Trophoblast cell (in vitro differentiated cells and primary cell): ENCODE measurements at regions not wholly inside any gene's neighbourhood (a gene's known extent, or its start where the extent isn't known, plus 50 kb on each side); places are given as distances from the start of the nearest gene placed in this dataset.
A peak's percentile ranks its signal among the peaks of the same experiment; 100 is the strongest.

Source experiments
- DNase-seq, 2 donors: peaks; one replicate each; pipeline ENCODE4 v3.0.0-alpha.2; 2016
- H2AFZ ChIP-seq: 2 replicates; pipeline ENCODE4 v1.6.1; 2013; ENCODE audit warnings: low read length, moderate library complexity, mild to moderate bottlenecking; ENCODE audit not compliant: insufficient read depth, poor library complexity
- H2AK5ac ChIP-seq: 2 replicates; pipeline ENCODE4 v1.6.1; 2013; ENCODE audit warnings: mild to moderate bottlenecking, low read length
- H2BK120ac ChIP-seq: 2 replicates; pipeline ENCODE4 v1.6.1; 2013; ENCODE audit warnings: low read length, mild to moderate bottlenecking, moderate library complexity; ENCODE audit not compliant: insufficient read depth, poor library complexity
- H2BK12ac ChIP-seq: 2 replicates; pipeline ENCODE4 v1.6.1; 2013; ENCODE audit warnings: mild to moderate bottlenecking, low read length, moderate library complexity
- H2BK5ac ChIP-seq: 2 replicates; pipeline ENCODE4 v1.6.1; 2013; ENCODE audit warnings: low read length, low read depth, moderate library complexity, mild to moderate bottlenecking; ENCODE audit not compliant: poor library complexity
- H3K14ac ChIP-seq: 2 replicates; pipeline ENCODE4 v1.6.1; 2013; ENCODE audit warnings: mild to moderate bottlenecking, low read length
- H3K18ac ChIP-seq: 2 replicates; pipeline ENCODE4 v1.6.1; 2013; ENCODE audit warnings: mild to moderate bottlenecking, low read length
- H3K23ac ChIP-seq: 2 replicates; pipeline ENCODE4 v1.6.1; 2013; ENCODE audit warnings: low read length
- H3K27ac ChIP-seq: 2 replicates; pipeline ENCODE4 v1.5.1; 2013; ENCODE audit warnings: low read depth, mild to moderate bottlenecking, inconsistent platforms, low read length, moderate library complexity
- H3K27me3 ChIP-seq: 2 replicates; pipeline ENCODE4 v1.6.1; 2013; ENCODE audit warnings: inconsistent platforms, mild to moderate bottlenecking, low read length, moderate library complexity; ENCODE audit not compliant: insufficient read depth
- H3K36me3 ChIP-seq, 2 experiments: 1 replicate in 1 of 2; 2 replicates in 1 of 2; pipeline ENCODE4 v1.6.1; 2013; ENCODE audit warnings: low read length in 2 of 2, mild to moderate bottlenecking in 2 of 2, moderate library complexity in 1 of 2; ENCODE audit not compliant: insufficient read depth in 2 of 2, control insufficient read depth in 1 of 2
- H3K4ac ChIP-seq: 2 replicates; pipeline ENCODE4 v1.6.1; 2013; ENCODE audit warnings: low read depth, mild to moderate bottlenecking, low read length, moderate library complexity
- H3K4me1 ChIP-seq, 2 experiments: 1 replicate in 1 of 2; 2 replicates in 1 of 2; pipeline ENCODE4 v1.6.1; 2013; ENCODE audit warnings: low read length in 2 of 2, mild to moderate bottlenecking in 2 of 2, moderate library complexity in 1 of 2; ENCODE audit not compliant: insufficient read depth in 2 of 2, control insufficient read depth in 1 of 2
- H3K4me2 ChIP-seq: 2 replicates; pipeline ENCODE4 v1.6.1; 2013; ENCODE audit warnings: inconsistent platforms, mild to moderate bottlenecking, low read length, moderate library complexity
- H3K4me3 ChIP-seq: 2 replicates; pipeline ENCODE4 v1.5.1; 2013; ENCODE audit warnings: mild to moderate bottlenecking, low read depth, low read length, inconsistent platforms
- H3K79me1 ChIP-seq: one replicate; pipeline ENCODE4 v1.6.1; 2013; ENCODE audit warnings: low read length
- H3K79me2 ChIP-seq: 2 replicates; pipeline ENCODE4 v1.6.1; 2013; ENCODE audit warnings: low read length, mild to moderate bottlenecking; ENCODE audit not compliant: control insufficient read depth, insufficient read depth, poor library complexity
- H3K9ac ChIP-seq: 2 replicates; pipeline ENCODE4 v1.6.1; 2013; ENCODE audit warnings: mild to moderate bottlenecking, low read length
- H3K9me3 ChIP-seq: 2 replicates; pipeline ENCODE4 v1.6.1; 2013; ENCODE audit warnings: low read depth, mild to moderate bottlenecking, control low read depth, inconsistent platforms, low read length; ENCODE audit not compliant: insufficient read depth
- H4K12ac ChIP-seq: 2 replicates; pipeline ENCODE4 v1.6.1; 2013; ENCODE audit warnings: low read depth, mild to moderate bottlenecking, low read length, moderate library complexity
- H4K8ac ChIP-seq: 2 replicates; pipeline ENCODE4 v1.6.1; 2013; ENCODE audit warnings: low read depth, mild to moderate bottlenecking, low read length, moderate library complexity
- H4K91ac ChIP-seq: one replicate; pipeline ENCODE4 v1.6.1; 2013; ENCODE audit warnings: low read depth, mild to moderate bottlenecking, low read length, moderate library complexity
- WGBS: extraction: QIAGEN DNeasy Blood & Tissue Kit; methylation state at CpG from one replicate; pipeline ENCODE4 v1.1.7; 2013; ENCODE audit warnings: missing lambda C conversion rate; ENCODE audit not compliant: insufficient read length, insufficient coverage; ENCODE audit errors: extremely low coverage; 5-methylcytosine and 5-hydroxymethylcytosine counted together

GRCh38 chr20:53872081-53872541 lies 198.3 kb downstream of the BCAS1 start:
- no peak for DNase-seq
- Histone ChIP-seq H2AK5ac (no peak overlapping the region), H3K4me1 (peaks cover 3 to 9% of the 10 kb centered on the region in 2 experiments), H4K12ac (no peak overlapping the region), H3K36me3 (no peaks in the 10 kb centered on the region), H3K4ac (no peak overlapping the region), H3K79me1 (peaks cover 11% of the 10 kb centered on the region), H2AFZ (no peak overlapping the region), H4K91ac (no peak overlapping the region), H2BK5ac (no peak overlapping the region), H3K9me3 (no peaks in the 10 kb centered on the region), H3K4me3 (no peak overlapping the region), H3K27ac (no peak overlapping the region), H2BK120ac (no peak overlapping the region), H3K9ac (no peak overlapping the region), H3K23ac (no peak overlapping the region), H3K27me3 (no peaks in the 10 kb centered on the region), H3K18ac (no peak overlapping the region), H2BK12ac (no peak overlapping the region), H3K4me2 (no peak overlapping the region), H3K79me2 (peaks cover 2% of the 10 kb centered on the region), H3K14ac (no peak overlapping the region), H4K8ac (no peak overlapping the region)
- WGBS: no CpG with 5 or more reads among the region's 2 CpGs

GRCh38 chr20:53871541-53871940 lies 198.9 kb downstream of the BCAS1 start:
- H3K9me3 ChIP-seq: no peaks in the 10 kb centered on the region
- H3K36me3 ChIP-seq: no peaks in the 10 kb centered on the region
- H3K27me3 ChIP-seq: no peaks in the 10 kb centered on the region
- no peak overlapping the region for H2BK5ac ChIP-seq
- H3K23ac ChIP-seq: no peak overlapping the region
- no peak overlapping the region for H3K18ac ChIP-seq
- peaks cover 17% of the 10 kb centered on the region for H3K79me1 ChIP-seq
- H3K9ac ChIP-seq: no peak overlapping the region
- H3K4ac ChIP-seq: no peak overlapping the region
- DNase-seq: no peak
- H3K14ac ChIP-seq: no peak overlapping the region
- no peak overlapping the region for H4K91ac ChIP-seq
- H2BK120ac ChIP-seq: no peak overlapping the region
- H3K4me2 ChIP-seq: no peak overlapping the region
- H3K79me2 ChIP-seq: peaks cover 2% of the 10 kb centered on the region
- H2BK12ac ChIP-seq: no peak overlapping the region
- H3K4me3 ChIP-seq: no peak overlapping the region
- H4K12ac ChIP-seq: no peak overlapping the region
- H3K27ac ChIP-seq: no peak overlapping the region
- no peak overlapping the region for H2AK5ac ChIP-seq
- no CpG with 5 or more reads among the region's 3 CpGs for WGBS
- H2AFZ ChIP-seq: no peak overlapping the region
- peaks cover 3 to 12% of the 10 kb centered on the region in 2 experiments for H3K4me1 ChIP-seq
- no peak overlapping the region for H4K8ac ChIP-seq

DNA sequence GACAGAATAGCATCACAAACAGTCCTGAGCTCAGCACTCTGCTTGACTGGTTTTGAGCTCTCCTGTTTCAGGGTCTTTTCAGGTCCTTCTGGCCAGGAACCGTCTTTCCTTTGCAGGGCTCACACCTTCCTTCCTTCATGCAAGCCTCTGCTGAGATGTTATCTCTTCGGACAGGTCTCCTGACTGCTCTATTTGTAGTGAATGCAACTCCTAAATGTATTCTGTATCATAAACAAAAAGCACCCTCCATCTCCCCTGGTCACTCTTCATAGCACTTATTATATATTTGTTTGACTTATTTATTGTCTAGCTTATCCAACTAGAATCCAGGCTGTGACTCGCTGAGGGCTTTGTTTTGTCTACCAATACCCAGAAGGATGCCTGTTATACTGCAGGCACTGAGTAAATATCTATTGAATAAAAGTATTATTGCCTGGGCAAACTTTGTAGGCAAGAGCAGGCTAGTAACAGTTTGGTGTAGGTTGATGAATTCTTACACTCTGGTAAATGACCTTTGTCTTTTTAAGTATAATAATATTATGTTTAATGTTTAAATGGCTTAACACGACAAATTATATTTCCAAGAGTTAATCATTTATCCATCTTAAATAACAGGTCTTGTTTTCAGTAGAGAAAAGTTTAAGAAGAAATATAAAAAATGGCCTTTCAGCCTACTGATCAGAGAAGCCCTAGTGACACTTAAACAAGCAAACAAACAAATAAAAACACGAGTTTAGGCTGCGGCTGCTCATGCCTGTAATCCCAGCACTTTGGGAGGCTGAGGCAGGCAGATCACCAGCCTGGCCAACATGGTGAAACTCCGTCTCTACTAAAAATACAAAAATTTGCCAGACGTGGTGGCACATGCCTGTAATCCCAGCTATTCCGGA lies 199.7 kb downstream of the BCAS1 start:
- peaks cover 3 to 12% of the 10 kb centered on the region in 2 experiments for H3K4me1 ChIP-seq
- H2AK5ac ChIP-seq: no peak overlapping the region
- peak overlapping the region; percentile 21 for H4K91ac ChIP-seq
- no peak overlapping the region for H3K23ac ChIP-seq
- no peak overlapping the region for H3K14ac ChIP-seq
- H3K27ac ChIP-seq: peak overlapping the region; percentile 34
- no peak overlapping the region for H3K18ac ChIP-seq
- peak overlapping the region; percentile 28 for H2BK120ac ChIP-seq
- H2AFZ ChIP-seq: no peak overlapping the region
- peaks cover 22% of the 10 kb centered on the region for H3K79me1 ChIP-seq
- H2BK12ac ChIP-seq: peak overlapping the region; percentile 53
- DNase-seq: no peak
- no peaks in the 10 kb centered on the region for H3K9me3 ChIP-seq
- H3K9ac ChIP-seq: no peak overlapping the region
- no peaks in the 10 kb centered on the region for H3K27me3 ChIP-seq
- no peak overlapping the region for H4K8ac ChIP-seq
- no peak overlapping the region for H4K12ac ChIP-seq
- H3K4me3 ChIP-seq: no peak overlapping the region
- peaks cover 4% of the 10 kb centered on the region for H3K79me2 ChIP-seq
- no peaks in the 10 kb centered on the region for H3K36me3 ChIP-seq
- no CpG with 5 or more reads among the region's 9 CpGs for WGBS
- no peak overlapping the region for H2BK5ac ChIP-seq
- no peak overlapping the region for H3K4ac ChIP-seq
- H3K4me2 ChIP-seq: peak overlapping the region; percentile 33

DNA sequence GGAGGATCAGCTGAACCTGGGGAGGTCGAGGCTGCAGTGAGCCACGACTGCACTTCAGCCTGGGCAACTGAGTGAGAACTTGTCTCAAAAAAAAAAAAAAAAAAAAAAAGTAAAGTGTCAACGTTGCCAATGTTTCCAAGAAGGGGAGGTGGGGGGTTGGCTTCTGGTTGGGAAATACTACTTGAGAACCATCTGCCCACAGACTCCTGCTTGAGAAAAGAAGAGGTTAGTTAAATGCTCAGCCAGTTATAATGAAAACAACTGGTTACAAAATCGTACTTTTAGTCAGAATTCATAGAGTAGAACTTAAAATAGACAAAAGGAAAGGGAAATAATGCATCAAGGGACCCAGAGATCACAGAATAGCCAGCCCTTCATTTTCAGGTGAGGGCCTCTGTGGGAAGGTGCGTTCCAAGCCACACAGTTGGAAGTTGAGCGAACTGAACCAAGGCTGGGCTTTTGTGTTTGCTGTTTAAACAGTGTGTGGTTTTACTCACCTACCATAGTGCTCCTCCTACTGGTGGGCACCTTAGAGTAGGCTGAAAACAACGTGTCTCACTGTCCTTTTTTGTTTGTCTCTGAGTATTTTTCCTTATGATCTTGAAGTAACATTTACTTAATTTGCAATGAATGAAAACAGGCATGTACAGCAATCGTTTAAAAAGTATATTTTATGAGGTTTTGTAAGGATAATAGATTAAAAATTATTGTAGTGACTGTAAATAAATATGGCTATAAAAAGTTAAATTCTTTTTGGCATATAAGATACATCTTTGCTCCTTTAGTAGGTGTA lies 200.7 kb downstream of the BCAS1 start:
- Histone ChIP-seq H2BK5ac (peak overlapping the region; percentile 66), H3K9me3 (no peaks in the 10 kb centered on the region), H2AFZ (no peak overlapping the region), H3K4ac (no peak overlapping the region), H3K23ac (no peak overlapping the region), H4K91ac (peak overlapping the region; percentile 79), H3K4me1 (peaks cover 5 to 16% of the 10 kb centered on the region in 2 experiments), H3K79me2 (peaks cover 4% of the 10 kb centered on the region), H3K27me3 (no peaks in the 10 kb centered on the region), H3K4me3 (no peak overlapping the region), H3K9ac (no peak overlapping the region), H2BK12ac (peak overlapping the region; percentile 85), H3K18ac (no peak overlapping the region), H3K79me1 (peaks cover 22% of the 10 kb centered on the region), H3K14ac (no peak overlapping the region), H3K36me3 (no peaks in the 10 kb centered on the region), H2AK5ac (no peak overlapping the region), H3K4me2 (no peak overlapping the region), H4K8ac (no peak overlapping the region), H3K27ac (peak overlapping the region; percentile 68), H4K12ac (no peak overlapping the region), H2BK120ac (peak overlapping the region; percentile 74)
- no CpG with 5 or more reads among the region's 8 CpGs for WGBS
- DNase-seq: peak; percentile 76 to 91
